Right ventricle myocardium superior (tissue), 1 donor: ENCODE measurements at regions not wholly inside any gene's neighbourhood (a gene's known extent, or its start where the extent isn't known, plus 50 kb on each side); places are given as distances from the start of the nearest gene placed in this dataset.

Experiments
- ATAC-seq: fragments of 200-7000 bp; cut with Tn5 transposase; one replicate; pipeline ENCODE4 v1.9.1; 2020; ENCODE audit warnings: mild to moderate bottlenecking; ENCODE audit not compliant: poor library complexity
- DNase-seq: peaks from one replicate; pipeline ENCODE4 v3.0.0-alpha.2; 2020
- intact Hi-C: fragments of 100-400 bp; cut with DNase I; formaldehyde crosslinking; loops from one replicate; pipeline ENCODE4 v1.11.2; 2022
- donor health status: DM: no; HTN: yes; CAD: no; lungs with severe emphysema.

DNA sequence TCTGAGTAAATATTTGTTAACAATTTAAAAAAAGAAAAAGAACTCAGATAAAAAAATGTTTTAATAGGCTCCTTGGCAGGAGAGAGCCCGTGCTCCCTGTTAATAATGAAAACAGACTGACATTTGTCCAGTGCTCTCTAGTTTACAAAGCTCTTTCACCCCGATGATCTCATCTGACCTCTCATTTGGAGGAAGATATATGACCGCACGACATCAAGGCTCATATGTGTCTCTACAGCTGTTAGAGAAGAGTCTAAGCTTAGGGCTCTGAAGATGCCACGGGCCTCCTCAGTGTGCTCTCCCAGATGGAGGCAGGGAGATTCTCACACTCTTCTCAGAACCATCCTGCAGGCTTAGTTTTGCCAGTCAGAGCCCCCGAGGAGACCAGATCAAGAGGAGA, 280.8 kb upstream of the IRX5 start:
- ATAC-seq = no peak
- no peak for DNase-seq
- intact Hi-C loops = no loop called here

DNA sequence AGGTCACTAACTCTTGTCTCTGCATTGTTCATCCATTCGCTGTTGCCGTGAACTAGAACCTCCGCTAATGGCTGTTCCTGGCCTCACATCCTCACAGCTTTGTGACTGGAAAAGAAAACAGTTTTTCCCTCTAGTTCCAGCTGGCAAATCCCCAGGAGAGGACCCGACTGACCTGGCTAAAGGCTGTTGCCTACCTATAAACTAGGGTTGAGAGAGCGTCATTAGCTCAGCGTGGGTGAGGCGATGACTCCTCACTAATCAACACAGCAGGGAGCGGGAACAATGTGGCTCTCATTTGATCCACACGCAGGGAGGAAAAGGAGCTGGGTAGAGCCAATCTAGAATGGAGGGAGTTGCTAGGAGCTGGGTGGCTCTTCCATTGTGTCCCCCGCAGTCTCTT, 282.1 kb upstream of the IRX5 start:
- ATAC-seq = no peak
- DNase-seq = no peak
- intact Hi-C loops = no loop called here

DNA sequence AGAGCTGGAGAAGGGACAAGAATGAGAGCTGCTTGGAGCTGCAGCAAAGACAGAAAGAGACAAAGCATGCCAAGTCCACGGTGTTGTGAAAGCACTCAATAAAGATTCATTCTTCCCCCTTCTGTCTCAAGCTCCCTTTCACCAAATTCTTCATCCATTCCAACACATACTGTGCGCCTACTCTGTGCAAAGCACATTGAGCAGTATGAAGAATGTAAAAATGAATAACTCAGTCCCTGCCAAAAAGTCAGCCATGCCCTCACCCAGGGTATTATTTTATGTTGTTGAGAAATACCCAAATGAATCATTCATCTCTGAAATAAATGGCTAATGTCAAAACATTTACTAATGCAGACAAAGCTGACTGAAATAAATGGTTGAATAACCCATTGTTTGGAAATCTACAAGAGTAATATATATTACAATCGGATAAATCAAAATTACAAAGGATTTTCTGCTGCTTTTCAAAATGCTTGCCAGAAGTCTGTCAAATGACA, 282.9 kb upstream of the IRX5 start:
- ATAC-seq (no peak), DNase-seq (no peak)
- intact Hi-C loops = no loop called here

DNA sequence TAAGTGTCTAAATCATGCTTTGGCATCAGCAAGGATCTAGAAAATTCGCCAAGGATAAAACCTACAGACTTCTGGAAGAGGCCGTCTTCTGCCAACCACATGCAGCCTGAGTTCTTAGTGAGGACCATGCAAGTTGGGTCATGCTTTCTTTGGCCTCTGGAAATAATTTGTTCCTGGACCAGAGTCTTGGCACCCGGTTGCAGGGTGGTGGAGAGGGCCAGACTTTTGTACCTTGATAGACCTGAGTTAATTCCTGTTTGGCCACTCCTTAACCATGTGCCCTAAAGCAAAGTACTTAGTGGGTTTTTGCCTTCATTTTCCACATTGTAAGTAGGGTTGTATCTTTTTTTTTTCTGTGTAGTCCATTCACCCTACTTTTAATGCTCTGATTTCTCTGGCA, 283.4 kb upstream of the IRX5 start:
- DNase-seq (no peak), ATAC-seq (no peak)
- intact Hi-C loops = no loop called here

DNA sequence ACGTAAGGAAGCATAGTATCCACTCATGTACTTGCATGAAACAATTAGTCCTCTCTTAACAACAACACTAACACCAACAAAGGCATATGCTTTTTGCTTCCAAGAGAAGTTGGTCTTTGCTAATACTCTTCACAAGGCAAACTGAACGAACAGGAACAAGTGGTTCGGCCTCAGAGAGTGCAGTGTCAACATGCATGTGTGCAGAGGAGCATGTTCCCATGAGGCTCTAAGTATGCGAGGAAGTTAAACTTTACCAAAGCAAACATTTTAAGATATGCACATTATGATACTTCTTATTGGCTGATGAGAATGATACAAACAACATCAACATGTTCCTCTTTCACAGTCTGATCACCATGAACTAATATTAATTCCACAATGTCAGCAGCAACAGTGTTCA, 285.3 kb upstream of the IRX5 start:
- no peak for ATAC-seq
- intact Hi-C loops = no loop called here
- no peak for DNase-seq

DNA sequence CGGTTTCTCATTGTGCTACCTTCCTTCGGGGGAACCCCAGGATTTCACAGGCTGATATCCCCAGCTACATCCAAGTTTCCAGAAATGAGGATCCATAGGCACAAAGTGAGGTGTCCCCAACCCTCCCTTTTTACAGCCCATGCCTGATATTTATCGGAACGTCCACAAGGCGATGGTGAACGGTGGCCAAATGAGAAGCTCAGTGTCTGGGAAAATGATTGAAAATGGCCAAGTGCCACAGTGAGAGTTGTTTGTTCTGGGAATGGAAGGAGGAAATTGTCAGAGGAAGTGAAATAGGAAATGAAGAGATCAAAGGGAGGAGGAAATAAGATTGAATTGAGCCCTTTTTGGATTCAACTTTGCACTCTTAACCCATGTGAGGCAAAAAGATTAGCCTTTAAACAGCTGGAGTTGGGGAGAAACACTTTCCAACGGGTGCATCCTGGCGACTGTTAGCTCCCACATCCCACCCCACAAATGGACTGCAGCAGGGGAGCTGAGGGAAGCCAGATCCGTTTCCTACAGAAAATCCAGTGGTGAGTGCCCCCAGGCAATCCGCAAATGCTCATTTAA, 294.4 kb upstream of the IRX5 start:
- DNase-seq (no peak), ATAC-seq (no peak)
- intact Hi-C loops = no loop called here

DNA sequence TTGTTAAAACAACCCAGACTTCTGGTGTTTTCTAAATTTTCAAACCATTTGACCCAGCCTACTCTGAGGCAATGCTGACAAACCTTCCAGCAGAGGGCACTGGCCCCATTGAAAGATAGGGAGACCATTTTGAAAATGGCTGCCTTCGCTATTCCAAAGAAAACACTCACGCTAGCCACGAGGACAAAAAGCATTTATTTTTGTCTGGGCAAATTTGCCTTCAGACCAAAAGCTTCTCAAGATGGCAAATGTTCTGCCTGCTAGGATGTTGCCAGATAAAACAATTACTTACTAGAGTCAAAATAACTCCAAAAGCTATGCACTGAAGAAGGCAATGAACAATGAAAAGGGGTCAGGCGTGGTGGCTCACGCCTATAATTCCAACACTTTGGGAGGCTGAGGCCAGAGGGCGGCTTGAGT, 296.7 kb upstream of the IRX5 start:
- ATAC-seq (no peak), DNase-seq (no peak)
- intact Hi-C loops = no loop called here

DNA sequence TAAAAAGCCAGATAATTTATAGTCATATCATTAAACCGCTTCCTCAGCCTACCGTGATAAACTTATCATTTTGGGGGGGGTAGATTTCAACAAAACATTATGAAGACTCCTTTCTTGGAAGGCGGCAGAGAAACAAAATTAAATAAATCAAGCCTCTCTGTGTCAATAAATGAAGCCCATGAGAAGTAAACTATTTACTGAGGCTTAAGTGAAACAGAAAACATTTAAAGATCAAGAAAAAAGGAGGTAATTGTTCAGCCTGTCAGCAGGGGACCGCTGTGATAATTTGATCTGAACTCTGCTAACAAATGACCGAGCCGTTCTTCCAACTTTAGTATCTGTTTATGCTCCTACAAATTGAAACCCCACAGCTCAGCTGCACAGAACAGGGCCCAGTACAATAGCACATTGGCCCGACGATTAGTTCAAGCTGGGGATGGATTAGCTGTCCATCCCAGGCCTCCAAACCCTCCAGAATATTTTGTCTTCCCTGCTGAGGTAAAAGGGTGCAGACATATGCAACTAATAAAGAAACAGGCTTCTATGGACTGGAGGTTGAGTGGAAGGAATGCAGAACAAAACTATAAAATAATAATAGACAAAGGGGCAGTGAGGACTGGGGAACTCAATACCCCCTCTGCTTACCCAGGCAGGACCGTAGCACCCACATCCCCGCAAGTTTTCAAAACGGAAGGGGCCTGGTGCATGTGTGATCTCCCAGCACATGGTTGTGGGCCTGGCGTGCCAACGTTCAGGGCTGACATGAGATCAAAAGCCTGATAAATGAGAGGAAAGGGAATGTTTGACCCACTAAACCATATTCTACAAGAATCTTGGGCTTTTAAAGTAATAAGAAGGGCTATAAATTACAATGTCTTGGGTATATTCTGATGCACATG, 298.1 kb upstream of the IRX5 start:
- DNase-seq (no peak), ATAC-seq (no peak)
- intact Hi-C loops = no loop called here

DNA sequence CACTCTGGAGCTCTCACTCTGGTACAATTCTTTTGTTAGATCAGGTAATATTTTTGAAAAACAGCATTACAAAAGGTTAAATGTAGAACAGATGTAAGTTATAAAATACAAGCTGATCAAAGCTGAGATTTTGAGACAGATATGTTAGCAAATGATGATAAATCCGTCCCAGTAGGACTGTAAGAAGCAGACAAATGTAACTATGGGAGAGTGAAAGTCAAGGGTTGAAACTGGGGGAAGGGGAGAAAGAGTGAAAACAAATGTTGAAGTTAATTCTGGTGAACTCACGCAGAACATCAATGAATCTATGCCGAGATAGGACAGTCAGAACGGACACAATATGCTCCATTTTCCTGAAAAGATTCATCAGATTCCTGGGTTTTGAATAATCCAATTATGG, 298.9 kb upstream of the IRX5 start:
- DNase-seq = no peak
- intact Hi-C loops = no loop called here
- no peak for ATAC-seq

DNA sequence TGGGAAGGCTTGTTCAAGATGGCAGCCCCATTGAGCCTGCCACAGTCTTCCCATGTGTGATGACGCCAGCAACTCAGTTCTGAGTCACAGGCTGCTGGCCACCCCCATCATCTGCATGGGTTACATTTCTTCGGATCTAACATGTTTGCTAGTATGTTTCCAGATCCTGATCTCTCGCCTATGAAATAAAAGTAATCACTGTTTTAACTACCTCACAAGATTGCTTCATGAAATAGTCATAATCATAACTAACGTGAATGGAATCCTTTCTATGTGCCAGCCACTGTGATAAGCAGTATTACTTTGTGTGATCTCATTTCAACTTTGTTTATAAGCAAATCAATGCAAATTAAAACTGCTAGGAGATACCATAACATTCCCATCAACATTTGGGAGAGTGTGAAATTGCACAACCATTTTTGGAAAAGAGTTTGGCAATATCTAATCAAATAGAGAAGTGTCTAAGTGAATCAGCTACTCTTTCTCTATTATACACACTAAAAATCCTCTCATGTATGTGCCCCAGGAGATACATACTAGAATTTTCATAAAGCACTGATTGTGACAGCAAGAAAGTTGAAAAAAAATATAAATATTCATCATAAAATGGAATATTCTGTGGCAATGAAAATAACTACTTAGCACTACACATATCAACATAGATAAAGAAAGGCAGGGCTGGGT, 300.2 kb upstream of the IRX5 start:
- ATAC-seq = no peak
- no peak for DNase-seq
- intact Hi-C loops = no loop called here

DNA sequence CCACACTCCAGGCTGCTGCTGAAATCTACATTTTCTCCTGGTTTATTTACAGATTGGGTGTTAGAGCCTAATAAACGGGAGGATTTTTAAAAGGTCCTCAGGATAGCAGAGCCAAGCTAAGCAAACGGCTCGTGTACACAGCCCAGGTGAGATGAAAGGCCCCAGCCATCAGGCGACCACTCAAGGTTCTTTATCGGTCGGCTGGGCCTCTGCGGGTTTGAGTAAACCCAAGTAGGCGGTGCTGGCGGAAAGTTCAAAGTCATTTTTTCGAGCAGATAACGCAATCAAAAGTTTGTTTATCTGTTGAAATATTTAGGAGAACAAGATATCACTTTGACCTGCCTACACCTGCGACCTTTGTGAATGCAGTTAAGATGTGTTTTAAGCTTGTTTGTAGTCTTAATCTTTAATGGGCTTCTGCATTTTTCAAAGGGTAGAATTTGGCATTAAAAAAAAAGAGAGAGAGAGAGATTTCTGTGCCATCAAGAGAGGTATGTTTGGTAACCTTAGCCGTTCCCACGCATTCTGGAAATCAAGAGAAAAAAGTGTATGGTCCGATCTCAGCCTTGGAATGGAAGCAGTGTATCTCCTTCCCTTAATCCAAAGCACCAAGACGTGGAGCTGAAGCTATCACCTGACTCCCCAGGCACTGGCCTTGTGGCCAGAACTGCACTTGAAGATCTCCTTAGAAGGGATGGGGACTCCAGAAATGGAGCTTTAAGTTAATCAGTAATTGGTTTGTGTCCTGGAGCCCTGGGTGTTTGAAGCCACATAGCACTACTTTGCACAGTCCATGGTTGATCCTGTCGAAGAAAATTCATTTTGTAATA, 301.7 kb upstream of the IRX5 start:
- DNase-seq (no peak), ATAC-seq (no peak)
- intact Hi-C loops = no loop called here

DNA sequence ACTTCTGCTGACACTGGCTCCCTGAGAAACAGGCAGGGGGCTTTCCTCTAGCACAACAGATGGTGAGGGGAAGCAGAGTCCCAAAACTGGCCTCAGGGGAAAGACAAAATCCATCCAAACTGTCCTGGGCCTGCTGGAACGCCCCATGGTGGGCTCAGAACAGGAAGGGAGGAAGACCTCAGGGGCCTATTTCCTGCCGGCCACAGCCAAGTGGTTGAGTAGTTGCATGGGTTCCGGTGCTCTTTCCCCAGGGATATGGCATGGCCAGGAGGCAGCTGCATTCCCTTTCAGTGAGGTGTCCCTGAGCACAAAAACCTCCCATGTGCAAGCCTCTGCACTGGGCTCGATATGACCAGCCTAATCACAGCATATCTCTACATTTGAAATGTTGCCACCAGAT, 303.0 kb upstream of the IRX5 start:
- DNase-seq = no peak
- no peak for ATAC-seq
- intact Hi-C loops = no loop called here

DNA sequence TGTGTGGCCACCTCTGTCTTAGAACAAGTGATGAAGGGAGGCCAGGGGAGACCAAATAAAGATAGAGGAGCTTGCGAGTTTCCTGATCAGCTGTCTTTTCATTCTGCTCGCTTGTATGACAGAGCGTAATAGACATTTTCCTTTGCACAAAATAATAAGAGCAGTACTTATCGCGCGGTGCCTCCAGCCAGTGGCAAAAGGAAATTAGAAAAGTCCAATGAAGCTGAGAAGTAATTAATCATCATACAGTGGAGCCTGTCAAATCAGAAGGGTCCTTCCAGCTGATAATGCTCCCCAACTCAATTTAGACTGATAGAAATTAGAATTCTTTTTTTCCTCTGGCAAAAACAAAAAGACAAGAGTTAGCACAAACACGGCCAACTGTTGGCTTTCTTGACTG, 307.0 kb upstream of the IRX5 start:
- intact Hi-C loops = no loop called here
- DNase-seq (no peak), ATAC-seq (no peak)

DNA sequence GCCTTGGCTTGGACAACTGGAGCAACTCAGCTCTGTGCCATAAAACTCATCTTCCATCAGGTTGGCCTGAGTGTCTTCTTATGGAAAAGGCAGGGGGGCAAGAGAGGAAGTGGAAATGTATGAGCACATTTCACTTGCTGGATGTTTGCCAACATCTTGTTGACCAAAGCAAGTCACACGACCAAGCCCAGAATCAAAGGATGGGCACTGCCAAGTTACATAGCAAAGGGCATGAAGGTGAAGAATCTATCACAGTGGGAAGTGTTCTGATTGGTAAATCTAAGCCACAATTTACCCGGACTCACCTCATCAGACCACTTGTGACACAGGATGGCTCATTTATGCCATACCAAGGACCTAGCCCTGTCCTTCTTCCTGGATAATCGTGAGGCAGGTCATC, 310.5 kb upstream of the IRX5 start:
- DNase-seq = no peak
- ATAC-seq = no peak
- intact Hi-C loops = no loop called here

DNA sequence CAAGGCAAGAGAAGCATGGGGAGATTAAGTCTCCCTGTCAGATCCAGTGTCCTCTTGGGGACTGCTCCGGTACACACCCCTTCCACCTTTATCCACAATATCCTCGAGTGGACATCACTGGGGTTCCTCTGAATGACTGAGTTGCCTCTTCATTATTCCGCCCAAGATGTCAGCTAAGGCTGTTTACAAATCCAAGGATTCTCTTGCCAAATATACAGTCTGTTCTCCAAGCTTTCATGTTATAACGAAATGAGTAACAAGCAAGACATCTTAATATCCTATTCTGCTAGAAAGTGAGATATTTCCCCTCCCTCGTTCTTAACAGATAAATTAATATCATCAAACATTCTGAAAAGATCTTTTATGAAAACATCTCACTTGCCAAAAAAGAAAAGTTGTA, 314.1 kb upstream of the IRX5 start:
- intact Hi-C loops = no loop called here
- ATAC-seq = no peak
- DNase-seq = no peak

DNA sequence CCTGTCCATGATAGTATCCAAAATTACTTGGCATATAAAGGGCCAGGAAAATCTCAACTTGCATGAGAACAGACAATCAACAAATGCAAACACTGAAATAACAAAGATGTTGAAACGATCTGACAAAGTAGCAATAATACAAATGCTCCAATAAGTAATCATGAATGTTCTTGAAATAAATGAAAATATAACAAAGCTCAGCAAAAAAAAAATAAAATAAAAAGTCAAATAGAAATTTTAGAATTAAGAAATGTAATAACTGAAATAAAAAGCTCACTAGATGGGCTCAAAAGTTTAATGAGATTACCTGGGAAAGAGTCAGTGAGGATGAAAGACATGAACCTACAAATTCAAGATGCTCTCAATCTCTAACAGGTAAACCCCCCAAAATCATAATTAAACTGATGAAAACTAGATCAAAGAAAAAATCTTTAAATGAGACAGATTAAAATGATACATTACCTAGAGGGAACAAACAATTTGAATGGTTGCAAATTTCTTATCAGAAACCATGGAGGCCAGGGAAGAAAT, 319.0 kb upstream of the IRX3 start:
- no peak for DNase-seq
- no peak for ATAC-seq
- intact Hi-C loops = no loop called here

DNA sequence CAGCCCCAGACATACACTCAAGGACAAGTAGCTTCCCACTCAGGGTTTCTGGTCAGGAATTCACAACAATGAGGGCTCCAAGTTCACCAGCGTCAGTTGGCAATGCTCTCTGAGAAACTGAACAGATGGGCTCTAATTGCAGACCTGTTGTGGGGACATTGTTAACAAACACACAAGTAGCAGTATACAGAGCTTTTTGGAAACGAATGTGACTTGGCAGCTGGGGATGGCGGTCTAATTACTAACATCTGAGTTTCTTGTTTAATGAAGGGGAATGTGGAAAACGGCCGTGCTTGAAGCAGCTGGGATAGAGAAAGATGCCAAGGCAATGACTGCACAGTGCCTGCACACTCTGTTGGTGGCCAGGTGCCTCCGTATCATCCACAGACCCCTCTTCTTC, 316.1 kb upstream of the IRX3 start:
- intact Hi-C loops = no loop called here
- ATAC-seq (no peak), DNase-seq (no peak)

DNA sequence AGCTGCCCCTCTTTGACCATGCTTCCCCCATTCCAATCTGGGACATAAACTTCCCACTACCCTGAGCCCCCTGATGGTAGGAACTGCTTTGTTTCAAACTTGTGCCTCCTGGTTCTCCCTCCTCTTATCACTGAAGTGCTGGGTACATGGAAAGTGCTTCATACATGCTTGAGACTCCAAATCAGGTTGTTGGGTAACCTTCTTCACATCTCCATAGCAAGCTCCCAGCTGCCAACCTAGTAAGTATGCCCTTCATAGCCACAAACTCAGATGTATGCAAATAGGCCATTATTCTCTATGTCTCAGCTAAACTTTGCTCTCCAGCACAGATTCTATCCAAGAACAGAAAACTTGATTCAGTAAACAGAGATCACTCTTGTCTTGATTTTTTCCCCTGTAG, 310.6 kb upstream of the IRX3 start:
- intact Hi-C loops = no loop called here
- DNase-seq = no peak
- ATAC-seq = no peak

DNA sequence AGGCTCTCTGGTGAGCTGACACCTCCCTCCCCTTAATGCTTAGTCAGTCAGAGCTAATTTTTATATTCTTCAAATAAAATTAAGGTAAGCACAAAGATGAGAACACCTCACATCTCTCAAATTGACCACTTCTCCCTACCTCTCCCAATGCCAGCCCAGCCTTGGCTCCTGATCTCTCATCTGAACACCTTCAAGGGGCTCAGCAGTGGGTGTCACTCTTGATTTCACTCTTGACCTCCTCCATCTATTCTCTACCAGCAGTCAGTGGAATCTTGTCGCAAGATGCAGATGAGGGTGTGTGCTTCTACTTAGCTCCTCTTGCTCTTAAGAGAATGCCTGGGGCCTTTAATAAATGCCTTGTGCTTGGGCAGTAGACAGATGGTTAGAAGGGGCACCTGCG, 309.0 kb upstream of the IRX3 start:
- intact Hi-C loops = no loop called here
- DNase-seq (no peak), ATAC-seq (no peak)
